Tibial artery (tissue), 4 donors: ENCODE measurements at regions not wholly inside any gene's neighbourhood (a gene's known extent, or its start where the extent isn't known, plus 50 kb on each side); places are given as distances from the start of the nearest gene placed in this dataset.

Experiments used
- DNase-seq, 2 donors: peaks; one replicate each; pipeline ENCODE4 v3.0.0-alpha.2; 2019
- H3K27ac ChIP-seq, 2 donors: fragments of 200-600 bp; sonication (generic) in 1 of 2; 1 replicate in 1 of 2; 2 replicates in 1 of 2; pipeline ENCODE4 v1.5.1; 2018 to 2019; ENCODE audit warnings: mild to moderate bottlenecking in 1 of 2
- H3K27me3 ChIP-seq, 2 donors: fragments of 200-600 bp; sonication (generic) in 1 of 2; one replicate each; pipeline versions ENCODE4 v1.5.1 to v1.6.0; 2016 to 2019
- H3K36me3 ChIP-seq, 3 donors: fragments of 200-600 bp; sonication (generic) in 2 of 3; one replicate each; pipeline ENCODE4 v1.5.1; 2016 to 2019; ENCODE audit warnings: mild to moderate bottlenecking in 2 of 3
- H3K4me1 ChIP-seq, 4 donors: fragments of 200-600 bp; sonication (generic) in 2 of 4; 1 replicate in 3 of 4; 2 replicates in 1 of 4; pipeline ENCODE4 v1.5.1; 2016 to 2019
- H3K4me3 ChIP-seq, 2 donors: fragments of 200-600 bp; sonication (generic) in 1 of 2; 1 replicate in 1 of 2; 2 replicates in 1 of 2; pipeline ENCODE4 v1.5.1; 2018 to 2019; ENCODE audit warnings: mild to moderate bottlenecking in 2 of 2
- H3K9me3 ChIP-seq, 3 donors: fragments of 200-600 bp; sonication (generic) in 1 of 3; one replicate each; pipeline ENCODE4 v1.5.1; 2016 to 2019
- intact Hi-C: fragments of 100-400 bp; cut with DNase I; formaldehyde crosslinking; loops from one replicate; pipeline ENCODE4 v1.15.0; 2023; ENCODE audit warnings: low total_unique reads
- TF ChIP-seq, protein P1 (sequence below), 2 experiments: fragments of 200-600 bp in 1 of 2; fragments of 450-650 bp in 1 of 2; IDR thresholded peaks; one replicate each; pipeline ENCODE4 v1.5.1; 2017 to 2019; ENCODE audit warnings: antibody characterized with exemption in 2 of 2, mild to moderate bottlenecking in 1 of 2, moderate library complexity in 1 of 2

DNA sequence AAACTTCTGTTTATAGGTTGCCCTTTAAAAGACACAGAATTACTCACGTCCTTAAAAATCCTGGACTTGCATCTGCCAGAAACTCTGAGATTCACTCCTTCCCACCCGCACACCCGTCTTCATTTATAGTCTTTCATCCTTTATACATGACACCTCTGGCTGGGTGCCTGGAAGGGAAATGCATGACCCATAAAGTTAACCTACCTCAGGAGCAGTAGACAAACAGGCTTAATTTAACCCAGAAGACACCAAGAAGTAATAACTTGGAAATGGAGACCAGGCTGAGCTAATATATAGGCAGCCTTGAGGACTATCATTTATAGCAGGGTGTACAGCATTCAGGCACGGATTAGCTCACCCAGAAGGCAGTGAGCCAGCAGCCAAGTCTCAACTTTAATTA, 429.0 kb upstream of the NRSN1 start:
- intact Hi-C loops = no loop called here
- H3K27ac ChIP-seq = no peak overlapping the region

DNA sequence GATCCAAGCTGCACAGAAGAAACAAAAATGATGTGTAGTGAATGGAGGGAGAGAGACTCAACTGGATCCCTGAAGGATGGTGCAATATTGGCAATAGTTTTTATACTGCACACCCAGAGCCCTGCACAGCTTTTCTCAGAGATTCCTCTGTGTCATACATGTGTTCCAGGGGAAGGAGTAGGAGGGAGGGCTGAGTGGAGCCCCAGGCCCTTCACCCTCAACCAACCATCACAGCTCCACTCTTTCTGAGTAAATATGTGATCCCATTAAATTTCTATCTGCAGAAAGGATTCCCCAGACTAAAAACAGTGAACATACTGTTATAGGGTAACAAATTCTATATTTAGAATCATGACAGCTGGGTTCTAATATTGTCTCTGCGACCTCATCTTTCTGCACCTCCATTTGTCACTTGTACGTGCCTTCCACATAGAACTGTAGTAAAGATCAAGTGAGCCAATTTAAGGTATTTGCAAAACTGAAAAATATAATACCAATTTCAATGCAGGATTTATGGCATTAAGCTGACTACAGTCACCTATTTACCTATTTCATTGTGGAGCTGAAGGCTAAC, 421.4 kb upstream of the NRSN1 start:
- Histone ChIP-seq H3K27ac (no peak overlapping the region), H3K36me3 (no peaks in the 10 kb centered on the region), H3K4me1 (no peaks in the 10 kb centered on the region), H3K4me3 (no peak overlapping the region), H3K27me3 (no peaks in the 10 kb centered on the region), H3K9me3 (no peaks in the 10 kb centered on the region)
- no peak for DNase-seq
- TF ChIP-seq, protein P1, sequence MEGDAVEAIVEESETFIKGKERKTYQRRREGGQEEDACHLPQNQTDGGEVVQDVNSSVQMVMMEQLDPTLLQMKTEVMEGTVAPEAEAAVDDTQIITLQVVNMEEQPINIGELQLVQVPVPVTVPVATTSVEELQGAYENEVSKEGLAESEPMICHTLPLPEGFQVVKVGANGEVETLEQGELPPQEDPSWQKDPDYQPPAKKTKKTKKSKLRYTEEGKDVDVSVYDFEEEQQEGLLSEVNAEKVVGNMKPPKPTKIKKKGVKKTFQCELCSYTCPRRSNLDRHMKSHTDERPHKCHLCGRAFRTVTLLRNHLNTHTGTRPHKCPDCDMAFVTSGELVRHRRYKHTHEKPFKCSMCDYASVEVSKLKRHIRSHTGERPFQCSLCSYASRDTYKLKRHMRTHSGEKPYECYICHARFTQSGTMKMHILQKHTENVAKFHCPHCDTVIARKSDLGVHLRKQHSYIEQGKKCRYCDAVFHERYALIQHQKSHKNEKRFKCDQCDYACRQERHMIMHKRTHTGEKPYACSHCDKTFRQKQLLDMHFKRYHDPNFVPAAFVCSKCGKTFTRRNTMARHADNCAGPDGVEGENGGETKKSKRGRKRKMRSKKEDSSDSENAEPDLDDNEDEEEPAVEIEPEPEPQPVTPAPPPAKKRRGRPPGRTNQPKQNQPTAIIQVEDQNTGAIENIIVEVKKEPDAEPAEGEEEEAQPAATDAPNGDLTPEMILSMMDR (IDR thresholded peaks at IDR 0.05) = no peak
- intact Hi-C loops = no loop called here

More for the DNA sequence above, 429.0 kb upstream of the NRSN1 start:
- DNase-seq = no peak
- Histone ChIP-seq H3K4me1 (no peaks in the 10 kb centered on the region), H3K27me3 (no peaks in the 10 kb centered on the region), H3K36me3 (no peaks in the 10 kb centered on the region), H3K4me3 (no peak overlapping the region), H3K9me3 (no peaks in the 10 kb centered on the region)
- TF ChIP-seq, protein P1 (IDR thresholded peaks at IDR 0.05) = no peak

DNA sequence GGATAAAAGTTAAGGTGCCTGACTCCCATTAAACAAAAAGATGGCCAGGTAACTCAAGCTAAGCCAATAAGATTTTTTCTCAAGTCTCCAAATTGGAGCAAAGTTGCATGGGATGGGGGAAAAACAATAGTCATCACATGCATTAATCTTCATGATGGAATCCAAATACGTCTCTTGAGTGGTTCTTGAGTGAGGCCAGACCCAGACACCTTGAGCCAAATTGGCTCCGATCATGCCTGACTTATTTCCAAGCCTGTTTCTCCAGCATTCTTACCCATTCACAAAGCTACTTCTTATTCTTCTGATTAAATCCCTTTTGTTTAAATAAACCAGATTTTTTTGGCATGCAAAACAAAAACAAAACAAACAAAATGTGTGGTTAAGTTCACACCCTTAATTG, 420.3 kb upstream of the NRSN1 start:
- DNase-seq = no peak
- TF ChIP-seq, protein P1 (IDR thresholded peaks at IDR 0.05) = no peak
- no peaks in the 10 kb centered on the region for H3K27me3 ChIP-seq
- no peak overlapping the region for H3K27ac ChIP-seq
- no peaks in the 10 kb centered on the region for H3K9me3 ChIP-seq
- no peaks in the 10 kb centered on the region for H3K36me3 ChIP-seq
- H3K4me1 ChIP-seq = no peaks in the 10 kb centered on the region
- H3K4me3 ChIP-seq = no peak overlapping the region
- intact Hi-C loops = no loop called here

DNA sequence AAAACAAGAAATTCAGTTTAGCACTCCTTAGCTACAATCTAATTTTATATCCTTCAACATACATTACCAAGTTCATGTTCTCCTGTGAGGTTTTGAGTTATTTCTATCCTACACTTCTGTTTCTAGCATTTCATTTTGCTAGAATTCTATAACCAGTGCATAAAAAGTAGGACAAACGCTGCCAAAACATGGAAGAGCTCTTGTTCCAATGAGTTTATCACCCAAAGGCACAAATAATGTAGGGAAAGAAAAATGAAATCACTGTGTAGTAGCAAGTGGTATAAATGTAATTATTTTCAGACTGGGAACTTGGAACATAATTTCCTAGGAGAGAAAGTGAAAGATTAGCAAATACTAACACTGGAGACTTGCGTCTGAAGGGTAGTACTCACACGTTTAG, 413.3 kb upstream of the NRSN1 start:
- Histone ChIP-seq H3K9me3 (no peaks in the 10 kb centered on the region), H3K27me3 (no peaks in the 10 kb centered on the region), H3K4me1 (no peaks in the 10 kb centered on the region), H3K4me3 (no peak overlapping the region), H3K36me3 (no peaks in the 10 kb centered on the region), H3K27ac (no peak overlapping the region)
- no peak for DNase-seq
- TF ChIP-seq, protein P1 (IDR thresholded peaks at IDR 0.05) = no peak
- intact Hi-C loops = no loop called here

DNA sequence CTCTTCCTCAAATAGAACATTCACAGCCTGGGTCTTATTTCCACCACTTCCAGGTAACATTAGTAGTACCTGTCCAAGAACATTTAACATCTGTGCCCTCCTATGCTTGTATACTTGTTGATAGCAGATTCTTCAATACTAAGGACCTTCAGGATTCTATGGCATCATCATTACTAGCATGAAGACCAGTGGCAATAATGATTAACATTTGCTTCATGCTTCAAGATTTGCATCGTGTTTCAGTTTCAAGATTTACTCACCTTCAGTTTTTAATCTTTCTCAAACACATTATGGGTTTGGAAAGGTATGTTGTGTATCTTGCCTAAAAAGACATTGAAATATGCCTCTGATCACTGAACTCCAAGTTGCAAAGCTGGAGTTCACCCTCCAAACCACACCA, 412.8 kb upstream of the NRSN1 start:
- TF ChIP-seq, protein P1 (IDR thresholded peaks at IDR 0.05) = no peak
- Histone ChIP-seq H3K4me1 (no peaks in the 10 kb centered on the region), H3K4me3 (no peak overlapping the region), H3K9me3 (no peaks in the 10 kb centered on the region), H3K27ac (no peak overlapping the region), H3K36me3 (no peaks in the 10 kb centered on the region), H3K27me3 (no peaks in the 10 kb centered on the region)
- DNase-seq = no peak
- intact Hi-C loops = no loop called here

DNA sequence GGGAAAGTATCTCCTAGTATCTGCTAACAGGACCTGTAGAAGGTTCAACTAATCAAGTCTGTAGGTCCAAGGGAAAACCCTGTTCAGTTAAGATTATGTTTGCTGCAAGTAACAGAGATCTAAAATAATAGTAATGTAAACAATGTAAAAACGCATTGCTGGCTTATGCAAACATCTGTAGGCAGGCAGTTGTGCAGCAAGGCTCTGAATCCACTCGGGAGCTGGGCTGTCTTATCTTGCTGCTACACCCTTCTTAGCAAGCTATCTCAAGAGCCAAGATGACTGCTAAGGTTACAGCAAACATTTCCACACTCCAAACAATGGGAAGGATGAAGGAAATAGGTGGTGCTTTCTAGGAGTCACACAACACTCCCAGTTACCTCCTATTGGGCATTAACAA, 397.3 kb upstream of the NRSN1 start:
- H3K27ac ChIP-seq = no peak overlapping the region
- H3K4me1 ChIP-seq = no peaks in the 10 kb centered on the region
- no peak for DNase-seq
- no peaks in the 10 kb centered on the region for H3K27me3 ChIP-seq
- intact Hi-C loops = no loop called here
- H3K36me3 ChIP-seq = no peaks in the 10 kb centered on the region
- H3K9me3 ChIP-seq = no peaks in the 10 kb centered on the region
- TF ChIP-seq, protein P1 (IDR thresholded peaks at IDR 0.05) = no peak
- H3K4me3 ChIP-seq = no peak overlapping the region
